ENCODE measurements at regions not wholly inside any gene's neighbourhood (a gene's known extent, or its start where the extent isn't known, plus 50 kb on each side); places are given as distances from the start of the nearest gene placed in this dataset.

DNA sequence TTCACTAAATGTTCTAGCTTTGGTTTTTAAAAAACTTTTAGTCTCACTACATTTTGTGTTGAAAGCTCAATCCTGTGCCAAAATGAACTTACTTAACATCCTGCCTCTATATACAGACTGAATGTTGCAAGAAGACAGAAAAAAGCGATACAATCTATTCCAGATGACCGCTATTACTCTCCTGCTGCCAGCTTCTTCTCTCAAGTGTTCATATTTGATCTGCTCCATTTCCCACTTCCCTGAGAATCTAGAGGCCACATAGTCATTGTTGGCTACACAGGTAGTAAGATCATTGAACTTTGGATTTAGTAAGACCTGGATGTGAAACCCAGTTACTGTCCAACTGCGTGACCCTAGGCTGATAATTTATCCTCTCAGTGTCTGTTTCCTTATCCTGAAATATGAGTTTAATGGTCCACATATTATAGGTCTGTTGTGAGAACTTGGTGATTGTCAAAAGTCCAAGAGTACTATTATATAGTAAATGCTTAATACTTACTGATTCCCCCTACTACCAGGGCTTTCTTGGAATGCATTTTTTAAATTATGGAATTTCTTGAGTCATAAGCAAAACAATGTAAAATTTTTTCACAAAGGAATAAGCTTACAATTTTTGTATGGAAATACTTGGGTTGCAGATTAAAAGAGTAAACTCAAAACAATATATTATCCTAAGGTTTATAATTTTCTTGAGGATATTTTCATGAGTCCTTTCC lies 976.8 kb upstream of the ADGRL3 start:
- no peaks in the 10 kb centered on the region for H3K4me1 Mint-ChIP-seq
- TF ChIP-seq ZNF671 (CRISPR knock-in tag; IDR thresholded peaks at IDR 0.05) (no peak), NR1H2 (CRISPR knock-in tag; IDR thresholded peaks at IDR 0.05) (no peak), RELA (CRISPR knock-in tag; IDR thresholded peaks at IDR 0.05; ENCODE audit: borderline replicate concordance) (no peak), MYBL2 (CRISPR knock-in tag; IDR thresholded peaks at IDR 0.05) (no peak), TEAD1 (CRISPR knock-in tag; IDR thresholded peaks at IDR 0.05) (no peak), ZNF281 (CRISPR knock-in tag; IDR thresholded peaks at IDR 0.05) (no peak), TP53 (CRISPR knock-in tag; IDR thresholded peaks at IDR 0.05) (no peak), CREM (CRISPR knock-in tag; IDR thresholded peaks at IDR 0.05) (no peak), IRF2 (CRISPR knock-in tag; IDR thresholded peaks at IDR 0.05; ENCODE audit: borderline replicate concordance, low read depth) (no peak), ZNF138 (CRISPR knock-in tag; conservative IDR thresholded peaks at IDR 0.05) (no peak), ZNF263 (CRISPR knock-in tag; IDR thresholded peaks at IDR 0.05; ENCODE audit: low read depth) (no peak), RORB (CRISPR knock-in tag; IDR thresholded peaks at IDR 0.05) (no peak), NR2C2 (CRISPR knock-in tag; IDR thresholded peaks at IDR 0.05) (no peak), SOX15 (CRISPR knock-in tag; IDR thresholded peaks at IDR 0.05) (no peak), USF2 (CRISPR knock-in tag; IDR thresholded peaks at IDR 0.05) (no peak), ZNF219 (CRISPR knock-in tag; IDR thresholded peaks at IDR 0.05; ENCODE audit: borderline replicate concordance) (no peak)
- TF ChIP-seq, protein P1, sequence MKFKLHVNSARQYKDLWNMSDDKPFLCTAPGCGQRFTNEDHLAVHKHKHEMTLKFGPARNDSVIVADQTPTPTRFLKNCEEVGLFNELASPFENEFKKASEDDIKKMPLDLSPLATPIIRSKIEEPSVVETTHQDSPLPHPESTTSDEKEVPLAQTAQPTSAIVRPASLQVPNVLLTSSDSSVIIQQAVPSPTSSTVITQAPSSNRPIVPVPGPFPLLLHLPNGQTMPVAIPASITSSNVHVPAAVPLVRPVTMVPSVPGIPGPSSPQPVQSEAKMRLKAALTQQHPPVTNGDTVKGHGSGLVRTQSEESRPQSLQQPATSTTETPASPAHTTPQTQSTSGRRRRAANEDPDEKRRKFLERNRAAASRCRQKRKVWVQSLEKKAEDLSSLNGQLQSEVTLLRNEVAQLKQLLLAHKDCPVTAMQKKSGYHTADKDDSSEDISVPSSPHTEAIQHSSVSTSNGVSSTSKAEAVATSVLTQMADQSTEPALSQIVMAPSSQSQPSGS (CRISPR knock-in tag; IDR thresholded peaks at IDR 0.05; ENCODE audit: borderline replicate concordance, low read depth), result no peak
- TF ChIP-seq, protein P2, sequence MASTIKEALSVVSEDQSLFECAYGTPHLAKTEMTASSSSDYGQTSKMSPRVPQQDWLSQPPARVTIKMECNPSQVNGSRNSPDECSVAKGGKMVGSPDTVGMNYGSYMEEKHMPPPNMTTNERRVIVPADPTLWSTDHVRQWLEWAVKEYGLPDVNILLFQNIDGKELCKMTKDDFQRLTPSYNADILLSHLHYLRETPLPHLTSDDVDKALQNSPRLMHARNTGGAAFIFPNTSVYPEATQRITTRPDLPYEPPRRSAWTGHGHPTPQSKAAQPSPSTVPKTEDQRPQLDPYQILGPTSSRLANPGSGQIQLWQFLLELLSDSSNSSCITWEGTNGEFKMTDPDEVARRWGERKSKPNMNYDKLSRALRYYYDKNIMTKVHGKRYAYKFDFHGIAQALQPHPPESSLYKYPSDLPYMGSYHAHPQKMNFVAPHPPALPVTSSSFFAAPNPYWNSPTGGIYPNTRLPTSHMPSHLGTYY (CRISPR knock-in tag; IDR thresholded peaks at IDR 0.05), result no peak
- TF ChIP-seq, protein P3, sequence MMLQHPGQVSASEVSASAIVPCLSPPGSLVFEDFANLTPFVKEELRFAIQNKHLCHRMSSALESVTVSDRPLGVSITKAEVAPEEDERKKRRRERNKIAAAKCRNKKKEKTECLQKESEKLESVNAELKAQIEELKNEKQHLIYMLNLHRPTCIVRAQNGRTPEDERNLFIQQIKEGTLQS (CRISPR knock-in tag; conservative IDR thresholded peaks at IDR 0.05), result no peak
- TF ChIP-seq, protein P4, sequence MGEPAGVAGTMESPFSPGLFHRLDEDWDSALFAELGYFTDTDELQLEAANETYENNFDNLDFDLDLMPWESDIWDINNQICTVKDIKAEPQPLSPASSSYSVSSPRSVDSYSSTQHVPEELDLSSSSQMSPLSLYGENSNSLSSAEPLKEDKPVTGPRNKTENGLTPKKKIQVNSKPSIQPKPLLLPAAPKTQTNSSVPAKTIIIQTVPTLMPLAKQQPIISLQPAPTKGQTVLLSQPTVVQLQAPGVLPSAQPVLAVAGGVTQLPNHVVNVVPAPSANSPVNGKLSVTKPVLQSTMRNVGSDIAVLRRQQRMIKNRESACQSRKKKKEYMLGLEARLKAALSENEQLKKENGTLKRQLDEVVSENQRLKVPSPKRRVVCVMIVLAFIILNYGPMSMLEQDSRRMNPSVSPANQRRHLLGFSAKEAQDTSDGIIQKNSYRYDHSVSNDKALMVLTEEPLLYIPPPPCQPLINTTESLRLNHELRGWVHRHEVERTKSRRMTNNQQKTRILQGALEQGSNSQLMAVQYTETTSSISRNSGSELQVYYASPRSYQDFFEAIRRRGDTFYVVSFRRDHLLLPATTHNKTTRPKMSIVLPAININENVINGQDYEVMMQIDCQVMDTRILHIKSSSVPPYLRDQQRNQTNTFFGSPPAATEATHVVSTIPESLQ (CRISPR knock-in tag; IDR thresholded peaks at IDR 0.05), result no peak

More for the DNA sequence above, 976.8 kb upstream of the ADGRL3 start:
- DNase-seq (ENCODE audit: low spot score) (no peak), ATAC-seq (no peak)
- H3K27me3 Mint-ChIP-seq (ENCODE audit: low read depth), result no peaks in the 10 kb centered on the region
- H3K4me3 Mint-ChIP-seq, result no peak overlapping the region
- CTCF ChIA-PET, result no interaction called here
- POLR2A ChIA-PET, result no interaction called here
- H3K27ac Mint-ChIP-seq, result no peak overlapping the region
- H3K36me3 Mint-ChIP-seq, result no peaks in the 10 kb centered on the region
- H3K9me3 Mint-ChIP-seq, result no peaks in the 10 kb centered on the region

Data from WTC11 (cell line).